ENCODE measurements at regions not wholly inside any gene's neighbourhood (a gene's known extent, or its start where the extent isn't known, plus 50 kb on each side); places are given as distances from the start of the nearest gene placed in this dataset.

GRCh38 chr6:19995575-19996257, 158.5 kb downstream of the ID4 start:
- H3K27ac Mint-ChIP-seq, result no peak overlapping the region
- no peaks in the 10 kb centered on the region for H3K36me3 Mint-ChIP-seq (ENCODE audit: low read depth)
- no peak for DNase-seq
- no peak overlapping the region for H3K4me3 Mint-ChIP-seq
- H3K27me3 Mint-ChIP-seq (ENCODE audit: low read depth, poor library complexity), result peaks cover 20% of the 10 kb centered on the region
- TF ChIP-seq, protein P1, sequence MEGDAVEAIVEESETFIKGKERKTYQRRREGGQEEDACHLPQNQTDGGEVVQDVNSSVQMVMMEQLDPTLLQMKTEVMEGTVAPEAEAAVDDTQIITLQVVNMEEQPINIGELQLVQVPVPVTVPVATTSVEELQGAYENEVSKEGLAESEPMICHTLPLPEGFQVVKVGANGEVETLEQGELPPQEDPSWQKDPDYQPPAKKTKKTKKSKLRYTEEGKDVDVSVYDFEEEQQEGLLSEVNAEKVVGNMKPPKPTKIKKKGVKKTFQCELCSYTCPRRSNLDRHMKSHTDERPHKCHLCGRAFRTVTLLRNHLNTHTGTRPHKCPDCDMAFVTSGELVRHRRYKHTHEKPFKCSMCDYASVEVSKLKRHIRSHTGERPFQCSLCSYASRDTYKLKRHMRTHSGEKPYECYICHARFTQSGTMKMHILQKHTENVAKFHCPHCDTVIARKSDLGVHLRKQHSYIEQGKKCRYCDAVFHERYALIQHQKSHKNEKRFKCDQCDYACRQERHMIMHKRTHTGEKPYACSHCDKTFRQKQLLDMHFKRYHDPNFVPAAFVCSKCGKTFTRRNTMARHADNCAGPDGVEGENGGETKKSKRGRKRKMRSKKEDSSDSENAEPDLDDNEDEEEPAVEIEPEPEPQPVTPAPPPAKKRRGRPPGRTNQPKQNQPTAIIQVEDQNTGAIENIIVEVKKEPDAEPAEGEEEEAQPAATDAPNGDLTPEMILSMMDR (IDR thresholded peaks at IDR 0.05), result no peak
- no peaks in the 10 kb centered on the region for H3K9me3 Mint-ChIP-seq
- no peaks in the 10 kb centered on the region for H3K4me1 Mint-ChIP-seq

- TF ChIP-seq, protein P1 (IDR thresholded peaks at IDR 0.05), result no peak
- H3K4me3 Mint-ChIP-seq, result no peak overlapping the region
- H3K4me1 Mint-ChIP-seq, result no peaks in the 10 kb centered on the region
- DNase-seq, result no peak
- H3K36me3 Mint-ChIP-seq (ENCODE audit: low read depth), result no peaks in the 10 kb centered on the region
- no peak overlapping the region for H3K27ac Mint-ChIP-seq
- no peaks in the 10 kb centered on the region for H3K9me3 Mint-ChIP-seq
- H3K27me3 Mint-ChIP-seq (ENCODE audit: low read depth, poor library complexity), result peaks cover 20% of the 10 kb centered on the region
Measured at GRCh38 chr6:19997104-19997503, 159.9 kb downstream of the ID4 start.

DNA sequence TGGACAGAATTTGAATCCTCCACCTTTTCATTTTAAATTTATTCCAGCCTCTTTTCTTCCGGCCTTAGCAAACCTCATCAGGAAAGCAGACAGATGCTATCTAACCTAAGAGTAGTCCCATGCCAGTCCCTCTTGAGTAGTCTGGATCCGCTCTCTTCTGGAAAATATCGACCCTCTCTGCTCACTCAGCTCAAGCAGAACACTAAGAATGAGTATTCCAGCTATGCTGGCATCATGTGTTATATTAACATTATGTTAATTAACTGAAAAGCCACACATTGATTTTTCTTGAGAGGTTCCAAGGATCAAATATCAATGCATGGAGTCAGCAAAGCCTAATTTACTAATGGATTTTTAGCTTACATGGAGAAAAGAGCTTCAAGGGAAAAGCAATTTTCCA, 161.4 kb downstream of the ID4 start:
- TF ChIP-seq, protein P1 (IDR thresholded peaks at IDR 0.05), result no peak
- Mint-ChIP-seq H3K27me3 (ENCODE audit: low read depth, poor library complexity) (peaks cover 15% of the 10 kb centered on the region), H3K4me3 (no peak overlapping the region), H3K4me1 (no peaks in the 10 kb centered on the region), H3K27ac (no peak overlapping the region), H3K36me3 (ENCODE audit: low read depth) (no peaks in the 10 kb centered on the region), H3K9me3 (no peaks in the 10 kb centered on the region)
- no peak for DNase-seq

GRCh38 chr6:19999319-20000191, 162.4 kb downstream of the ID4 start:
- TF ChIP-seq, protein P1 (IDR thresholded peaks at IDR 0.05), result no peak
- no peak overlapping the region for H3K27ac Mint-ChIP-seq

DNA sequence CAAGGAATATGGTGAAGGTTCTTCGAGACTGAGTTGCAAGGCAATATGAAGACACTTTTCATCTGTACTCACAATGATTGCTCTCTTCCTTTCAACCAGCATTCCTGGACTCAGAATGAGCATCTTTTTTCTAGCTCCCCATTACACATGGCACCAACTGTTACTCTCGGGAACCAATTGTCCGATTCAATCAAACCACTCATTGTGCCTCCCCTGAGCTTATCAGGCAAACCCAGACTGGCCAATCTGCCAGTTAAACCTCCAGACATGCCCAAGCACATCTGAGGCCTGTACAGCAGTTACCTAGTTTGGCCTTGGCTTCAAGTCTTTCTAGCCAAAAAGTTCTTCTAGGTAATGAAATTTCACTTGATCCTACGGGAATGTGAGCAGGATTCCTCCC, 164.1 kb downstream of the ID4 start:
- DNase-seq, result no peak
- H3K9me3 Mint-ChIP-seq, result no peaks in the 10 kb centered on the region

More at GRCh38 chr6:19999319-20000191, 162.4 kb downstream of the ID4 start:
- no peaks in the 10 kb centered on the region for H3K36me3 Mint-ChIP-seq (ENCODE audit: low read depth)
- peaks cover 11% of the 10 kb centered on the region for H3K27me3 Mint-ChIP-seq (ENCODE audit: low read depth, poor library complexity)
- DNase-seq, result no peak
- H3K4me1 Mint-ChIP-seq, result no peaks in the 10 kb centered on the region
- no peaks in the 10 kb centered on the region for H3K9me3 Mint-ChIP-seq
- no peak overlapping the region for H3K4me3 Mint-ChIP-seq

More for the DNA sequence above, 164.1 kb downstream of the ID4 start:
- H3K36me3 Mint-ChIP-seq (ENCODE audit: low read depth), result no peaks in the 10 kb centered on the region
- no peak overlapping the region for H3K27ac Mint-ChIP-seq
- TF ChIP-seq, protein P1 (IDR thresholded peaks at IDR 0.05), result no peak
- H3K27me3 Mint-ChIP-seq (ENCODE audit: low read depth, poor library complexity), result peaks cover 11% of the 10 kb centered on the region
- H3K4me3 Mint-ChIP-seq, result no peak overlapping the region
- no peaks in the 10 kb centered on the region for H3K4me1 Mint-ChIP-seq
